GM12878 (cell line): ENCODE measurements at regions not wholly inside any gene's neighbourhood (a gene's known extent, or its start where the extent isn't known, plus 50 kb on each side); places are given as distances from the start of the nearest gene placed in this dataset.

Experiments
- ATAC-seq: fragments of 200-7000 bp; cut with Tn5 transposase; 3 replicates; pipeline ENCODE4 v1.9.1; 2020; ENCODE audit warnings: mild to moderate bottlenecking, moderate library complexity
- BruUV-seq: library from RNA; stranded (reverse); fragments of 400-500 nt; replicated peaks from 2 replicates; lab custom pipeline; 2021; lab: Mats Ljungman, UMichigan
- CTCF ChIA-PET: fragments of 300-600 bp; sonication (Branson Sonifier 250); formaldehyde crosslinking; extraction: SDS; loops from one replicate; lab custom pipeline; 2021; ENCODE audit warnings: inconsistent platforms; lab: Yijun Ruan, JAX
- POLR2A ChIA-PET: fragments of 350-600 bp; formaldehyde crosslinking; extraction: SDS; loops from one replicate; lab custom pipeline; 2021; ENCODE audit warnings: inconsistent platforms; lab: Charles Lee
- RAD21 ChIA-PET: fragments of 300-600 bp; sonication (Branson Sonifier 250); formaldehyde crosslinking; loops from one replicate; lab custom pipeline; 2023; ENCODE audit warnings: antibody characterized with exemption; ENCODE audit not compliant: unreplicated experiment; lab: Charles Lee
- SMC1A ChIA-PET: fragments of 300-600 bp; sonication (Branson Sonifier 250); formaldehyde crosslinking; loops from one replicate; lab custom pipeline; 2023; ENCODE audit not compliant: unreplicated experiment, uncharacterized antibody; lab: Charles Lee
- DNase-seq: peaks from one replicate; pipeline ENCODE4 v3.0.0-alpha.2; 2011; ENCODE audit warnings: low read depth, low spot score
- FAIRE-seq: peaks from 3 replicates; lab custom pipeline; 2011; peaks lifted over from hg19 to GRCh38; lab: Jason Lieb, UNC
- H2AFZ ChIP-seq: 2 replicates; pipeline ENCODE4 v1.6.0; 2011; ENCODE audit warnings: low read depth, low read length, control low read depth; ENCODE audit not compliant: control insufficient read depth
- H3K27ac ChIP-seq: 2 replicates; pipeline ENCODE4 v1.5.1; 2011; ENCODE audit warnings: control low read depth; ENCODE audit not compliant: control insufficient read depth, insufficient read depth
- H3K27me3 ChIP-seq, 2 experiments: replicated peaks in 1 of 2; 2 replicates each; pipeline versions ENCODE4 v1.6.0 to v1.6.1; 2011; ENCODE audit warnings: low read length in 1 of 2; ENCODE audit not compliant: control insufficient read depth in 2 of 2, insufficient read depth in 2 of 2
- H3K36me3 ChIP-seq, 2 experiments: 2 replicates each; pipeline ENCODE4 v1.5.1; 2011; ENCODE audit warnings: low read length in 1 of 2; ENCODE audit not compliant: control insufficient read depth in 2 of 2, insufficient read depth in 2 of 2
- H3K4me1 ChIP-seq: 2 replicates; pipeline ENCODE4 v1.6.1; 2011; ENCODE audit warnings: mild to moderate bottlenecking, low read length, moderate library complexity, mixed read lengths; ENCODE audit not compliant: control insufficient read depth, insufficient read depth
- H3K4me2 ChIP-seq: 2 replicates; pipeline ENCODE4 v1.6.0; 2011; ENCODE audit warnings: control low read depth; ENCODE audit not compliant: control insufficient read depth, insufficient read depth
- H3K4me3 ChIP-seq: fragments of 200-600 bp; sonication (generic); 2 replicates; pipeline ENCODE4 v1.5.1; 2016
- H3K79me2 ChIP-seq: 2 replicates; pipeline ENCODE4 v1.6.0; 2011; ENCODE audit warnings: low read length; ENCODE audit not compliant: control insufficient read depth, insufficient read depth
- H3K9ac ChIP-seq: 2 replicates; pipeline ENCODE4 v1.8.0; 2011; ENCODE audit warnings: low read length, control low read depth, mixed read lengths; ENCODE audit not compliant: control insufficient read depth, insufficient read depth
- H3K9me3 ChIP-seq: replicated peaks from 3 replicates; pipeline ENCODE4 v1.5.1; 2011; ENCODE audit warnings: mild to moderate bottlenecking, low read length; ENCODE audit not compliant: control insufficient read depth, insufficient read depth
- H4K20me1 ChIP-seq: 2 replicates; pipeline ENCODE4 v1.6.0; 2011; ENCODE audit not compliant: control insufficient read depth, insufficient read depth
- ATF7 ChIP-seq: fragments of 450-650 bp; IDR thresholded peaks from 2 replicates; pipeline ENCODE4 v1.6.1; 2016; ENCODE audit warnings: low read depth, mild to moderate bottlenecking
- BMI1 ChIP-seq: fragments of 450-650 bp; IDR thresholded peaks from 2 replicates; pipeline ENCODE4 v1.6.1; 2016; ENCODE audit warnings: mild to moderate bottlenecking, moderate library complexity, borderline replicate concordance
- CHD4 ChIP-seq: fragments of 200-600 bp; sonication (generic); IDR thresholded peaks from 2 replicates; pipeline ENCODE4 v1.6.1; 2016; ENCODE audit warnings: mild to moderate bottlenecking
- DPF2 ChIP-seq: fragments of 450-650 bp; IDR thresholded peaks from 2 replicates; pipeline ENCODE4 v1.6.1; 2017; ENCODE audit warnings: mild to moderate bottlenecking
- ESRRA ChIP-seq: IDR thresholded peaks from 2 replicates; pipeline ENCODE4 v1.6.1; 2012; ENCODE audit warnings: mild to moderate bottlenecking, low read length, improper control_type of control experiment
- HDGF ChIP-seq: fragments of 450-650 bp; IDR thresholded peaks from 2 replicates; pipeline ENCODE4 v1.6.1; 2016; ENCODE audit warnings: antibody characterized with exemption
- IRF3 ChIP-seq: fragments of 450-650 bp; IDR thresholded peaks from 2 replicates; pipeline ENCODE4 v1.6.1; 2014; ENCODE audit warnings: mild to moderate bottlenecking
- NR2F1 ChIP-seq: fragments of 450-650 bp; conservative IDR thresholded peaks from 2 replicates; pipeline ENCODE4 v1.6.1; 2017; ENCODE audit warnings: mild to moderate bottlenecking
- POLR2AphosphoS5 ChIP-seq: IDR thresholded peaks from 2 replicates; pipeline ENCODE4 v1.6.1; 2011; ENCODE audit warnings: mild to moderate bottlenecking, low read length, inconsistent platforms
- SMARCA5 ChIP-seq: fragments of 450-650 bp; IDR thresholded peaks from 2 replicates; pipeline ENCODE4 v1.6.1; 2017; ENCODE audit warnings: mild to moderate bottlenecking
- SUPT20H ChIP-seq: IDR thresholded peaks from 2 replicates; pipeline ENCODE4 v1.6.1; 2011; ENCODE audit warnings: low read depth, mild to moderate bottlenecking, low read length, moderate library complexity, borderline replicate concordance; ENCODE audit not compliant: control insufficient read depth
- ZNF622 ChIP-seq: fragments of 450-650 bp; IDR thresholded peaks from 2 replicates; pipeline ENCODE4 v1.6.1; 2017; ENCODE audit warnings: mild to moderate bottlenecking, inconsistent platforms
- WGBS: methylation state at CpG from one replicate; pipeline ENCODE4 v1.1.6; 2016; ENCODE audit warnings: low lambda C conversion rate; ENCODE audit not compliant: insufficient replicate concordance, insufficient coverage; ENCODE audit errors: missing lambda C conversion rate; 5-methylcytosine and 5-hydroxymethylcytosine counted together
- in situ Hi-C: fragments of 300-500 bp; cut with MboI; formaldehyde crosslinking; loops from 9 replicates; pipeline ENCODE4 v1.14.3; 2018; ENCODE audit warnings: mixed read lengths
- intact Hi-C: fragments of 100-400 bp; cut with micrococcal nuclease; formaldehyde crosslinking; loops from one replicate; pipeline ENCODE4 v1.14.2; 2022; ENCODE audit not compliant: unreplicated experiment

GRCh38 chr1:114208106-114208505, 54.4 kb upstream of the SYT6 start:
- no peak for DNase-seq
- CTCF ChIA-PET: no interaction called here
- H3K36me3 ChIP-seq: no peaks in the 10 kb centered on the region
- no peaks in the 10 kb centered on the region; the same call in 1 of the 2 replicates for H4K20me1 ChIP-seq
- intact Hi-C loops: no loop called here
- 11% methylated on average over 4 of the region's 4 CpGs for WGBS
- H3K27me3 ChIP-seq: peaks cover 3 to 4% of the 10 kb centered on the region in 2 experiments; a peak in 3 of 4 replicates
- no peak overlapping the region for H3K9ac ChIP-seq
- H3K79me2 ChIP-seq: no peaks in the 10 kb centered on the region
- POLR2A ChIA-PET: no interaction called here
- RAD21 ChIA-PET: no interaction called here
- no peak overlapping the region for H2AFZ ChIP-seq
- no peak for ATAC-seq
- H3K4me1 ChIP-seq: no peaks in the 10 kb centered on the region
- no peak overlapping the region for H3K4me2 ChIP-seq
- TF ChIP-seq ZNF622 (no peak), ATF7 (no peak), HDGF (no peak), ESRRA (no peak), IRF3 (no peak), BMI1 (no peak), POLR2AphosphoS5 (no peak), CHD4 (no peak), DPF2 (no peak), NR2F1 (no peak), SMARCA5 (no peak), SUPT20H (no peak)
- SMC1A ChIA-PET: no interaction called here
- no peak for FAIRE-seq
- in situ Hi-C loops: no loop called here
- no peaks in the 10 kb centered on the region for H3K9me3 ChIP-seq
- H3K4me3 ChIP-seq: no peak overlapping the region
- no peak overlapping the region for H3K27ac ChIP-seq
- no TSS peak for BruUV-seq
